HG02610 (cell line): ENCODE measurements at regions not wholly inside any gene's neighbourhood (a gene's known extent, or its start where the extent isn't known, plus 50 kb on each side); places are given as distances from the start of the nearest gene placed in this dataset.
"Not testable (repeated sequence)": the region's sequence is repeated elsewhere in the genome, so short reads cannot be mapped to it uniquely, and the experiment has no call there.

Experiments used
- ATAC-seq: cut with Tn5 transposase; IDR thresholded peaks from one replicate; pipeline ENCODE4 v1.9.1; 2021; ENCODE audit warnings: mild to moderate bottlenecking, moderate library complexity; ENCODE audit not compliant: unreplicated experiment

DNA sequence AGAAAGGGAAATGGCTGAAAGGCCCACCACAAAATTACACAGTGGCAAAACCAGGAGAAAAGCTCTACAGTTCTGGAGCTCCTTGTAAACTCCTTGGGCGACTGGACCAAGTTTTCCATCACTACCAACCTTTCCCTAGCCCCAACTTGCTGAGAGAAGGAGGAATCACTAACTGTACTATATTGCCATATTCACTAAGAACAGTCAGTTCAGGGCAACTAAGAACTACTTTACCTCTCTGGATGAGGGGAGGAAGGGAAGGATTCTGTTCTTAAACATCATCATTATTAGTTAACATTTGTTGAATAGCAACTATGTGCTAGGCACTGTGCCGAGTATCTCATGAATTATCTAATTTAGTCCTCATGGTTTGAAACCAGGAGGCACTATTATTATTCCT lies 98.1 kb upstream of the SVIL start:
- no peak for ATAC-seq

DNA sequence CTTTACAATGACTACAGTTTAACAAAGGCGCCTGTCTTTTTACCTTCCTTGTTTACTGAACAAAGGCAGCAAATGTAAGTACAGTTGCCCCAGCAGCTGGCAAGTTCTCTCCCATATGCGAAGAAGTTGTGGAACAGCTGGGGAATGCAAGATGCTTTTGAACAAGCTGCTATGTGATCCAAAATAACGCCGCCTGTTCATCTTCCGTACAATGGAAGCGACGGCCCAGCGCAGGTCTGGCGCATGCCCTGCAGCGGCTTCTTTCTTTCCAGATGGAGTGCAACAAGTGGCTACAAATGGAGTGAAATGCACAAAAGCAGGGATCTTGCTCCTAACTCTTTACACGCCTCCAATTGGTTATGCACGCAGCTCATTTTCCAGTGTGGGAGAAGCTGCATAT lies 97.0 kb upstream of the SVIL start:
- no peak for ATAC-seq

DNA sequence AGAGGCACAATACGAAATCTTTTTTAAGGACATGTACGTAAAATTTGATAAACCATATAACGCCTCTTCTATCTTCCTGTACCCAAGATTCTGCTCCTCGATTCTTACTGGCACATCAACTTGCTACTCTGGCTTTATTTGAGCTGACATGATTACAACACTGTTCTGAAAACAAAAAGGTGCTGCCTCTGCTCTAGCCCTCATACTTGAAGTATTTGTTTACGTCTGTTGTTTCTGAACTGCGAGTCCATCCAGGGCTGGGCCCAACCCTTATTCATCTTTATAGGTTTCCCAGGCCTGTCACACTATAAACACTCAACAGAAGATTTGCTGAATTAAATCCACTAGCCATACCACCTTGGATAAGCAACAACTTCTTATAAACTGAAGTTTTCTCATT lies 96.2 kb upstream of the SVIL start:
- ATAC-seq = no peak

DNA sequence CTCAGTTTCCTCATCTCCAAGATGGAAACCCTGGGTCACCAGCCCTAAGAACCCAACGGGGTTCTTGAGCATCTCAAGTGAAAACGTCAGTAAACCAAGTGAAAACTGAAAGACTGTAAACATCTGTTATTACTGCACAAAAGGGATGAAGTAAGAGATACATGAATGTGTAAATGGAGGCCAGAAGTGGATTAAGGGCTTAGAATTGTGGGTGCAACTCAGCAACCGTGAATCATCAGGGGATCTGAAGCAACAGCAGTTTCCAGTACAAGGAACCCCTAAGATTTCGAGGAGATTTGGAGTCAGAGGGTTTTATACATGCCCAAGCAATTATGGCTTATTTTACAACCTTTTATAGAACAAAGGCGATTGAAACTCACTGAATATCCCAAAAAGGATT lies 95.7 kb upstream of the SVIL start:
- ATAC-seq = no peak

DNA sequence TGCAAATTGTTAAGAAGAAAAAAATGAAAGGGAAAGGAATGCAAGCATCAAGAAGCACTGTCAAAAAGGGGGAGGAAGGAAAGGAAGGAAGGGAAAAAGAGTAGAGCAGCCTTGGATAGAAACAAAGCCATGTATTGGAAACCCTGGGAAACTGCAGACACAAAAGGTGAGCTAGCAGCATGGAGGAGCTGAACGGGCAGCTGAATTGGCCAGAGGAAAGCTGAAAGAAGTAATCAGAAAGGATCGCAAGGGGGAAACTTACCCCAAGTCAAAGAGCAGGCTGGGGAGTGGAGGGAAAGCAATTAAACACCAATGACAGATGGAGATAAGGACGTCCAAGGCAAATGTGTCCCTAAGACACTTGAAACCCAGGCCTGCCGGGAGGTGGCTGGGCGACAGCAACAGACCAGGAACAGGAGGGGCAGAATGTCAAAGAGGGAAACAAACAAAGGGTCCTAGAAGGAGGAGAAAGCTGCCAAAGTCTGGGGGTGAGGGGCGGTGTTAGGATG lies 93.8 kb upstream of the SVIL start:
- no peak for ATAC-seq

DNA sequence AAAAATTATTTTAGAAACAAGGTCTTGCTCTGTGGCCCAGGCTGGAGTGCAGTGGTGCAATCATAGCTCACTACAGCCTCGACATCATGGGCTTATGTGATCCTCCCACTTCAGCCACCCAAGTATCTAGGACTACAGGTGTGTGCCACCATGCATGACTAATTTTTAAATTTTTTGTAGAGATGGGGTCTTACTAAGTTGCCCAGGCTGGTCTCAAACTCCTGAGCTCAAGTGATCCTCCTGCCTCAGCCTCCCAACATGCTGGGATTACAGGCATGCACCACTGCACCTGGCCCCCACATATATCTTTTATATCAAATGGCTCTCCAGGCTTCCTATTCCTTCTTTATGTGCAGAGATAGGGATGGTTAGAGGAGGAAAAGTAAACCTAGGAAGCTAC lies 91.2 kb upstream of the SVIL start:
- not testable (repeated sequence) for ATAC-seq

DNA sequence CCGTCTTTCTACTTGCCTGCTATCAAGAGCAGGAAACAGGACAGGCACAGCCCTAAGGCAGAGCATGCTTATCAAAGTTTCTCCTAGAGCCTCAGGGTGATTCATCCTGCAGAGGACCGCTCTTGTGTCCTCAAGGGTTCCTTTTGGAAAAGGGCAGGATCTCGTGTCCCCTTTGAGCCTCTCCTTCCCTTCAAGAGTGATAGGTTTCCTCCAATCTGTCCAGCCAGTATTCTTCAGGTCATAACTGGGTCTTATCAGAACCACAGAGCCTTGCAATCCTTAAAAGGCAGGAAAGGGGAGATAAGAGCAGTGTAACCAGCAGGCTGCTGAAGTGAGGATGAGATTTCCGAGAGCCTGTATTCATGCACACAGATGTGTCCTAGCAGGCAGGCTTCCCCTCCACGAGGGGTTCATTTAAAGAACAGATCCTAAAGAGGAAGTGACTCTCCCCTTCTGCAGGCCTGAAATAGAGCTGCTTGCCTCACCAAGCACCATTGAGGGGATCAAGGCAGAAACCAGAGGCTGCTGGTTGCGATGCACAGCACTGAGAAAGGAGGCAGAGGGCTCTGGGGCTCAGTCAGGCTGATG lies 90.5 kb upstream of the SVIL start:
- ATAC-seq = no peak

DNA sequence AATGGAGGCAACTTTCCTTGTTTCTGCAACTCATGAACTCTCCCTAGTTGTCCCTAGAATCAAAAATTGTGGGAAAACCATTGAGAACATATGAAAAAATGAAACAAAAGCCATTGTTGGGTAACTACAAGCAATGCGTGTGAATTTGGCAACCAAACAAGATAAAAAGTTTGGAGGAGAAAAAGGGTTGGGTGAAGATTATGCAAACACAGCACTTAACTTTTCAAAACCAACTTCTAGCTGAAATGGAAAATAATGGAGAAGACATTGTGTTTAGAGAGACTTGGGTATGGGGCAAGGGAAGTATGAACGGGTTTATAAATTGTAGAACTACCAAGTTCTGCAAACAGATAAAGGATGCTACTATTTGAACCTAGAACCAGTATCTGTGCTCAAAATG lies 89.0 kb upstream of the SVIL start:
- no peak for ATAC-seq

DNA sequence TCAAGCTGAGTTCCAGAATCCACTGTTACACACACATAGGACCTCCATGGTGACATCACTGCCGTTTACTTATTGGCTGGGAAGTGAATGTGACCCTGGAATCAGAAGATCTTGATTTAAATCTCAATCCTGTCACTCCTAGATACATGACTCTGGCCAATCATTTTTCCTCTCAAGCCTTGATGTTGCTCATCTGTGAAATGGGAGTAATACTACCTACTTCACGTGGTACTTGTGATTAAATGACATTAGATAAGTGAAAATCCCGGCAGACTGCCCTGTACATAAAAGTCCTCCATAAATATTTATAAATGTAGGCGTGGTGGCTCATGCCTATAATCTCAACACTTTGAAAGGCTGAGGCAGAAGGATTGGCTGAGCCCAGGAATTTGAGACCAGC lies 88.0 kb upstream of the SVIL start:
- no peak for ATAC-seq

DNA sequence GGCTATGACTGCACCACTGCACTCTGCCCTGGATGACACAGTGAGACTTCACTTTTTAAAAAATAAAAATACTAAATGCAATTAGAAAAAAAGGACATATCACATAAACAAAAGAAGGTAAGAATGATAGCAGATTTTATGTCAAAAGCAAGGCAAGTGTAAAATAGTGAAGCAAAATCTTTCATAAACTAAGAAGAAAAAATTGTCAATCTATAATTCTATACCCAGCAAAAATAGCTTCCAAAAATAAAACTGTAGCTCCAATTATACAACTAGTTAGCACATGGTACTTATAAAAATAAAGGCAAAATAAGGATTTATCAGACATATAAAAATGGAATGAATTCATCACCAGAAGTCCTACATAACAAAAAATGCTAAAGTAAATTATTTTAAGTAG lies 85.4 kb upstream of the SVIL start:
- ATAC-seq = no peak

DNA sequence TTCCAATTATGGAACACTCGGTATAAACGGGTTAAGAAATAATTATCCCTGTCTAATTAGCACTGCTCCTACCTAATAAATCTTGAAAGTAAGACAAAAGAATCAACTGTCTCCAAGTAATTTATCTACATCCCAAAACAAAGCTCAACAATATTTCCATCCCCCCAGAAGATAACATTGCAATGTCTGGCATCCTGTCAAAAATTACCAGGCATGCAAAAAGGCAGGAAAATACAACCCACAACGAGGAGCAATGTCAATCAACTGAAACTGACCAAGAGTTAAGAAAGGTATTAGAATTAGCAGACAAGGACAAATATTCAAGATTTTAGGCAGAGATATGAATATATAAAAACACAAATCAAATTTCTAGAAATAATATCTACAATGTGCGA lies 84.5 kb upstream of the SVIL start:
- no peak for ATAC-seq

DNA sequence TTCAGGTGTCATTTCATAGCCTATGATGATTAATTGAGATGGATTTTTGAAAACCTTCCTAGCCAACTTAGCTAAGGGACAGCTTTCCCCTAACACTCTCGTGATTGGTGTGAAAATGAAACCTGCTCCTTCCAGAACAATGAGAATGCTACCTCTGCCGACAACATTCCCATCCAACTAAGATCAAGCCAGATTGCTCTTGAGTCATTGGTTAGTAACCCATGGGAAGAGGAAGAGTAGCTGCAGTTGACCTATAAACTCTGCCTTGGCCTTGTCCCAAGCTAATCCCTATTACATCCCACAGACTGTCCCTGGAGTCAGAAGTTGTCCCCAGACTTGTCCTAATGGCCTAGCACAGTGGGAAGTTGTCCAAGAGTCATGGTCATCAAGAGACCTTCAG lies 80.5 kb upstream of the SVIL start:
- ATAC-seq = no peak

DNA sequence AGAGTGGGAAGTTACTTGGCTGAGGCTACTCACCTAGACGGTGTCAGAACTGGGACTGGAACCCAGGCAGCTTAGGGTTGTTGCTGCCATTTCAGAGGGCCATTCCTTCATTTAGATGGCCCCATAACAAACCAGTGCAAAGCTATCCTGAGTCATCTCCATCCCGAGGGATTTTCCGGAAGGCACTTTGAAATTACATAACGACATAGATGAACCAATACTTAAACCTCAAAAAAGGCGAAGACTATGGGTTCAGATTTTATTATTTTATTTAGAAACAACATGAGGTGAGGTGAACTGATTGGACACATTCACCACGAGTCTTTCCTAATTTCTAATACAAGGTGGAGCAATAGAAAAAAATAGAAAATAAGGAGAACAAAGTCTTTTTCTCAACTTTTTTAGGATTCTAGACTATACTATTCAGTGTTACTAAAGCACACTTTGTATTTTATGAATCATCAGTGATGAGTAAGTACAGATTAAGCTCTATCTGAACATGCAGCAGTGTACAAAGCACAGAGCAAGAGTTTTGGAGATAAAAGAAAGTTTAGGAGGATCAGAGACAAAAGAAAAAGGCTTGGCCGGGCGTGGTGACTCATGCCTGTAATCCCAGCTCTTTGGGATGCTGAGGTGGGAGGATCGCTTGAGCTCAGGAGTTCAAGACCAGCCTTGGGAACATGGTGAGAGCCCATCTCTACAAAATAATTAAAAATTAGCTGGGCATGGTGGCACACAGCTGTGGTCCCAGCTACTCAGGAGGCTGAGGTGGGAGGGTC lies 79.5 kb upstream of the SVIL start:
- ATAC-seq = no peak

DNA sequence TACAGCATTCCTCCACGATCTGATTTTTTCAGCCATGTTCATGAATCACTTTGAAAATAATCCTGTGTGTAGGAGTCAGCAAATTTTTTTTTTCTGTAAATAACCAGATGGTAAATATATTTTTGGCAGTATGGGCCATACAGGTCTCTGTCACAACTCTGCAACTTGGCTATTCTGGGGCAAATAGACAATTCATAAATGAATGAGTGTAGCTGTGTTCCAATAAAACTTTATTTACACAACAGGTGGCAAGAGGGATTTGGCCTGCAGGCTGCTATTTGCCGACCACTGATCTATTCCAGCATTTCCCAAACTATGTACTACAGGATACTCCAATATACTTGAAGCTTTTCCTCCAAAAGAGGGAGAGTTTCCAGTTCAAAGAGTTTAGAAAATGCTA lies 78.7 kb upstream of the SVIL start:
- no peak for ATAC-seq

DNA sequence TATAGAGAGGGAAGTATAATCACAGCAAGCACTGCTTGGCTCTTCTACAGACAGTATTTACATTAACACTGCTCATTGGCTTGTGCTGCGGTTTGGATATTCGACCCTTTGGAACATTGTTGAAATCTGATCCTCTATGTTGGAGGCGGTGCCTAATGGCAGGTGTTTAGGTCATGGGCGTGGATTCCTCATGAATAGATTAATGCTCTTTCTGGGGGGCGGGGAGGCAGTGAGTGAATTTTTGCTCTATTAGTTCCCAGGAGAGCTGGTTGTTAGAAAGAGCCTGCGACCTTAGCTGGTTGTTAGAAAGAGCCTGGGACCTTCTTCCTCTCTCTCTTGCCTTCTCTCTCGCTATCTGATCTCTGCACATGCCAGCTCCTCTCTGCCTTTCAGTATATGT lies 77.3 kb upstream of the SVIL start:
- ATAC-seq = no peak

DNA sequence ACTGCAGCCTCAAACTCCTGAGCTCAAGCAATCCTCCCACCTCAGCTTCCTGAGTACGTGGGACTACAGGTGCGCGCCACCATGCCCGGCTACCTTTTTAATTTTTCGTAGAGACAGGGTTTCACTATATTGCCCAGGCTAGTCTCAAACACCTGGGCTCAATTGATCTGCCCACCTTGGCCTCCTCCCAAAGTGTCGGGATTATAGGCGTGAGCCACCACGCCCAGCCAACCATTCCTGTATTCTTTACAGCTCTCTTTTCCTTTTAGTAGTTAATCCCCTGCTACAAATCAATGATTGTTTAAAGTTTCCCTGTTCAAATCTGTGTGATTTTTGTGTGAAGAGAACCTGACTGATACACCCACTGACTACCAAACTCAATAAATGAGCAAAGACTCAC lies 75.4 kb upstream of the SVIL start:
- ATAC-seq = no peak

DNA sequence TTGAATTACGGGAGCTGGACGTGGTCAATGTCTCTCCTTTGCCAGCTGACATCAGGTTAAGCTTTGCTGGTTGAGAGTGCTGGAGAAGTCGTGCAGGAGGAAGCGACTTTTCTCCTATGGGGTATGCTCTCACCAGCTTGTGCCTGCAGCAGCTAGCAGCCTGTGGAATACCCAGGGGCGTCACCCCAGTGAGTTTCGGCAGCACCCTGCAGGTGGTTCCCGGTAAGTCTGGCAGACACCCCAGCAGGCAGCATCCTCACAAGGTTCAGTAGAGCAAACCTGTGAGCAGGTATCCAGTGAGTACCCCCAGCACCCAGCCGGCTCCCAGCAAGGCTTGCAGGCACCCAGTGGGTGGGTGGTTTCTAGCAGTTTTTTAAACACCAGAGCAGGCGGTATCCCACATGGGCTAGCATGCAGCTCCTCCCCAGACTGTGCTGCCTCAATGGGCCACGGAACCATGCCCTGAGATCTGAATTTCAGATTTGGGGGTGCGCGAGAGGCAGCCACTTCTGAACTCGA lies 74.8 kb upstream of the SVIL start:
- ATAC-seq = no peak

DNA sequence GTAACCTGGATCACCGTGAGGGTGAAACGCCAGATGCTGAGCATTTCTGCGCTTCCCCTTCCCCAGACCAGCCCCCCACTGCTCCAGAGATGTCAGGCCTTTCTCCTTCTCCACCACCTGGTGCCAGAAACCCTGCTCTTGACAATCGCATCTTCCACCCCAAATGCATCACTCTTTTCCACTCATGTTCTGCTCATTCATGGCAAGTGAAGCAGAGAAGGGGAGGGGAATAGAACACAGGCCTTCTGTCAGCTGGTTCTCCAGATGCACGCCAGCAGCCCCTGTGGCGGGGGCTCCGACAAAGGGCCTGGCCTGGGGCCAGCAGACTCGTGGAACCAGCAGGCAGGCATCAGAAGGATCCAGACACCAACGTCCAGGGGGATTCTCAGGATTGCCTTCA lies 68.5 kb upstream of the SVIL start:
- ATAC-seq = no peak

DNA sequence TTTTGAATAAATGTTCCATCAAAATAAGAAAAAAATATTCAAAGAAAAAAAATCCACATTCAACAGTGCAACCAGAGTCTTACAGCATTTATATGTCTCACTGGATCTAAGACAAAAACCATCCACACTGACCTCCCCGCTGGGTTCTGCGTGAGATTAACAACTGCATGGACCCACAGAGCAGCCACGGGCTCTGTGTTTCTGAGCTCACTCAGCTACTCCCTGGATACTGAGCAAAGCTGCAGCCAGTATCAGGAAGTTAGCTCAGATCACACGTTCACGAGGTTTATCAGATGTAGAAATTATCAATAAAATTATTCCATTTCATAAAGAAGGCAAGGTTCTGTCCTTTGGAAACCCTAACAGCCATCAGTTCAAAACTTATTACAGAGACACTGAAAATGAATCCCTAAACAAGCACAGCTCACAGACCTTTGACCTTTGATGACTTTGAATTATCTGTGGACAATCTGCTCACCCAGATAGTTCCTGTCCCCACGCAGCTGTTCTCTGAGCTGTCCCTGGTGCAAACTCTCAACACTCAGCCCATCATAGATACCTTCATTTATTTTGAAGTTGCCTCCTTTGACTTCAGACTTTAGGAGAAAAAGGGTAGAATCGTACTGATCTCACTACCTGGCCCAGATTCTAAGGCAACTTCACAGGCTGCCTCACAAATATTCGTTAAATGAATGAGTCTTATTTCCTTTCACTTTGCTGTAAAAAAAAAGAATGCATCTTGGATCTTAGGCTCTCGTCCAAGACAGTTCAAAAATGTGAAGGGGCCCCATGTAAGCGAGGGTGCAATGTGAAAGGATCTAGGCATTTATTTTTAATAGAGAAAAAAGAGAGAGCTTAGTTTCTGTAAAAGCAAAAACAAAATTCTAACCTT lies 67.7 kb upstream of the SVIL start:
- ATAC-seq = no peak

DNA sequence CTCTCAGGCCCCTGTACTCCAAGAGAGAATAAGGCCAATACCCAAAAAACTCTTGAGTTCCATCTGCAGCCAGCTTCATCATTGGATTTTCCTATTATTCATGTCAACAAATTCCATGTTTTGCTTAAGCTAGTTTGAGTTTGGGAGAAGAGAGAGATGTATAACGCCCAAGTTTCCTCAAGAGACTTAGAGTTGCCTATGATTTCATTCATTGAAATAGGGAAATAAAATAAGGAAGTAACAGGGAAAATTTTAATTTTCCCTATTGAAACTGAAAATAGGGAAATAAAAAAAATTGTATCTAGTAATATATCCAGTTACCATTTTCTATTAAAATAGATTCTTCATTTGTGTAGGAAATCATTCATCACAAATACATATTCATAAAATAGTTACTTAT lies 66.5 kb upstream of the SVIL start:
- ATAC-seq = no peak

DNA sequence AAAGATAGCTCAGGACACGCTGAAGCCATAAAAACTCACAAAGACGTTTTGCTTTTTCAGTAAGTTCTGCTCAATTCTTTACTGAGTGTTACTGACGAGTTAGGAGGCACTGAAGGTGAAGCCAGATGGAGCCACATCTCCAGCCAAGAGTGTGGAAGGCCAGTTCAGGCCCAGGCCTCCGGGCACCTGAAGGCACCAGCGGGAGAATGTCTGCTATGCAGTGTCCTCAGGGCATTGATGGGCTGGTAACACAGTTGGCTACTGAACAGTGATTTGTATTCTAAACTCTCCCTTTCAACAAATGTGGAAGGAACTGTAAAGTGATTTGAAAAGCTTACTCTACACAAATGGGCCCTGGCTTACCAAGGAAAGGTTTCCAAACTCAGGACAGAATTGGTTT lies 64.8 kb upstream of the SVIL start:
- ATAC-seq = no peak
